CD8-positive, alpha-beta memory T cell (primary cell): ENCODE measurements at regions not wholly inside any gene's neighbourhood (a gene's known extent, or its start where the extent isn't known, plus 50 kb on each side); places are given as distances from the start of the nearest gene placed in this dataset.
"Not testable (repeated sequence)": the region's sequence is repeated elsewhere in the genome, so short reads cannot be mapped to it uniquely, and the experiment has no call there.

ENCODE experiments used
- CTCF ChIA-PET: fragments of 350-600 bp; sonication (Branson Sonifier 250); formaldehyde crosslinking; loops from one replicate; lab custom pipeline; 2021; ENCODE audit warnings: antibody characterized with exemption; lab: Charles Lee
- POLR2A ChIA-PET: fragments of 350-600 bp; sonication (Branson Sonifier 250); formaldehyde crosslinking; loops from one replicate; lab custom pipeline; 2021; ENCODE audit warnings: antibody characterized with exemption; lab: Charles Lee
- DNase-seq, 5 donors: peaks; one replicate each; pipeline versions ENCODE4 v3.0.0 to v3.0.0-alpha.2; 2020 to 2022; ENCODE audit warnings: mixed read lengths in 1 of 5
- H3K27ac ChIP-seq: one replicate; pipeline ENCODE4 v1.7.0; 2013; ENCODE audit warnings: low read depth, mild to moderate bottlenecking, low read length, moderate library complexity
- H3K27me3 ChIP-seq: 2 replicates; pipeline ENCODE4 v1.7.0; 2013; ENCODE audit warnings: low read length, mild to moderate bottlenecking; ENCODE audit not compliant: insufficient read depth, poor library complexity, severe bottlenecking
- H3K36me3 ChIP-seq: 2 replicates; pipeline ENCODE4 v1.7.0; 2013; ENCODE audit warnings: mild to moderate bottlenecking, low read length, moderate library complexity; ENCODE audit not compliant: insufficient read depth
- H3K4me1 ChIP-seq: 2 replicates; pipeline ENCODE4 v1.7.0; 2013; ENCODE audit warnings: mild to moderate bottlenecking, low read length, moderate library complexity; ENCODE audit not compliant: insufficient read depth
- H3K4me3 ChIP-seq: 2 replicates; pipeline ENCODE4 v1.7.0; 2013; ENCODE audit warnings: mild to moderate bottlenecking, low read length
- H3K9me3 ChIP-seq: 2 replicates; pipeline ENCODE4 v1.7.0; 2013; ENCODE audit warnings: mild to moderate bottlenecking, low read length
- H3K27ac Mint-ChIP-seq, 8 donors: one replicate each; pipeline ENCODE4 v1.8.0; 2020 to 2021; ENCODE audit warnings: mixed read lengths in 8 of 8, mild to moderate bottlenecking in 6 of 8, inconsistent platforms in 3 of 8, moderate library complexity in 3 of 8
- H3K27me3 Mint-ChIP-seq, 2 donors: one replicate each; pipeline ENCODE4 v1.8.0; 2020 to 2021; ENCODE audit warnings: mixed read lengths in 2 of 2, mild to moderate bottlenecking in 1 of 2, moderate library complexity in 1 of 2
- H3K36me3 Mint-ChIP-seq, 3 donors: one replicate each; pipeline ENCODE4 v1.8.0; 2020 to 2021; ENCODE audit warnings: mixed read lengths in 3 of 3, inconsistent platforms in 1 of 3, mild to moderate bottlenecking in 1 of 3
- H3K4me1 Mint-ChIP-seq, 3 donors: one replicate each; pipeline ENCODE4 v1.8.0; 2020 to 2021; ENCODE audit warnings: mixed read lengths in 3 of 3, inconsistent platforms in 1 of 3, mild to moderate bottlenecking in 1 of 3
- H3K4me3 Mint-ChIP-seq, 7 donors: one replicate each; pipeline ENCODE4 v1.8.0; 2020 to 2021; ENCODE audit warnings: mixed read lengths in 7 of 7, mild to moderate bottlenecking in 6 of 7, moderate library complexity in 4 of 7, inconsistent platforms in 2 of 7
- H3K9me3 Mint-ChIP-seq, 5 donors: one replicate each; pipeline ENCODE4 v1.8.0; 2020 to 2022; ENCODE audit warnings: mixed read lengths in 5 of 5, mild to moderate bottlenecking in 3 of 5, moderate library complexity in 2 of 5, inconsistent platforms in 1 of 5

GRCh38 chrX:6990552-6991193, 156.8 kb upstream of the STS start:
- Mint-ChIP-seq H3K4me3 (no peak overlapping the region), H3K27me3 (no peaks in the 10 kb centered on the region), H3K27ac (no peak overlapping the region), H3K4me1 (no peaks in the 10 kb centered on the region), H3K9me3 (peaks cover 4 to 20% (median 16%) of the 10 kb centered on the region in 5 donors), H3K36me3 (peaks cover 0 to 21% (median 2%) of the 10 kb centered on the region in 3 donors)
- H3K27me3 ChIP-seq, result no peaks in the 10 kb centered on the region
- no peak for DNase-seq
- no peaks in the 10 kb centered on the region for H3K4me1 ChIP-seq
- no peak overlapping the region for H3K27ac ChIP-seq
- CTCF ChIA-PET, result no interaction called here
- no peaks in the 10 kb centered on the region for H3K9me3 ChIP-seq
- no peaks in the 10 kb centered on the region for H3K36me3 ChIP-seq
- POLR2A ChIA-PET, result no interaction called here
- H3K4me3 ChIP-seq, result no peak overlapping the region

- H3K27ac ChIP-seq, result no peak overlapping the region
- Mint-ChIP-seq H3K27me3 (no peaks in the 10 kb centered on the region), H3K9me3 (peaks cover 4 to 16% (median 13%) of the 10 kb centered on the region in 5 donors), H3K36me3 (peaks cover 0 to 16% (median 2%) of the 10 kb centered on the region in 3 donors), H3K27ac (no peak overlapping the region), H3K4me1 (no peaks in the 10 kb centered on the region), H3K4me3 (no peak overlapping the region)
- H3K4me1 ChIP-seq, result no peaks in the 10 kb centered on the region
- ChIA-PET POLR2A (no interaction called here), CTCF (no interaction called here)
- H3K27me3 ChIP-seq, result no peaks in the 10 kb centered on the region
- H3K9me3 ChIP-seq, result no peaks in the 10 kb centered on the region
- H3K36me3 ChIP-seq, result no peaks in the 10 kb centered on the region
- DNase-seq, result no peak
- no peak overlapping the region for H3K4me3 ChIP-seq
Observed at GRCh38 chrX:6989858-6990257, 157.7 kb upstream of the STS start.

DNA sequence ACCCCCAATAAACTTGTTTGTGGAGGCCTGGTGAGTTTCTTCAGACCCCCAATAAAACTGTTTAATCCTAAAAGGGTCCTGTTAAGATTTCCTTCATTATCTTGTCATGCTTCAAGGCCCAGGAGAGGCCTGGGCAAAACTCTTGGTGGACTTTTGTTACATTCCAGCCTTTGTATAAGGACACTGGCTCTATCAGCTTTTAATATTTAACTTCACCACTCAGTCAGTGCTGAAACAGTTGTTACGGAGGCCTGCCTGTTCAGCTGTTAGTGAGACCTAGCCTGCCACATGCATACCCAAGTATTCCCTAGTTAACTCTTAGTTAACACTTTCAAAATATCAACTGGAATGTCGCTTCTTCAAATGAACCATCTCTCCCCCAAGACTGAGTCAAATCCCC, 158.8 kb upstream of the STS start:
- not testable (repeated sequence) for H3K36me3 Mint-ChIP-seq

GRCh38 chrX:6986915-6987314, 160.6 kb upstream of the STS start:
- Mint-ChIP-seq H3K27me3 (no peaks in the 10 kb centered on the region), H3K27ac (no peak overlapping the region), H3K36me3 (peaks cover 0 to 9% (median 0%) of the 10 kb centered on the region in 3 donors), H3K4me3 (no peak overlapping the region), H3K9me3 (peaks cover 0 to 3% (median 0%) of the 10 kb centered on the region in 5 donors), H3K4me1 (no peaks in the 10 kb centered on the region)
- no peaks in the 10 kb centered on the region for H3K4me1 ChIP-seq
- ChIA-PET POLR2A (no interaction called here), CTCF (no interaction called here)
- no peak overlapping the region for H3K4me3 ChIP-seq
- no peaks in the 10 kb centered on the region for H3K9me3 ChIP-seq
- no peak overlapping the region for H3K27ac ChIP-seq
- H3K27me3 ChIP-seq, result no peaks in the 10 kb centered on the region
- H3K36me3 ChIP-seq, result no peaks in the 10 kb centered on the region
- DNase-seq, result no peak

More for the DNA sequence above, 158.8 kb upstream of the STS start:
- H3K27me3 ChIP-seq, H3K9me3 Mint-ChIP-seq, DNase-seq, H3K9me3 ChIP-seq, H3K27me3 Mint-ChIP-seq, H3K4me3 ChIP-seq, H3K4me1 ChIP-seq, H3K36me3 ChIP-seq, H3K4me1 Mint-ChIP-seq, CTCF ChIA-PET, H3K4me3 Mint-ChIP-seq, H3K27ac Mint-ChIP-seq, POLR2A ChIA-PET, H3K27ac ChIP-seq: not testable (repeated sequence)

DNA sequence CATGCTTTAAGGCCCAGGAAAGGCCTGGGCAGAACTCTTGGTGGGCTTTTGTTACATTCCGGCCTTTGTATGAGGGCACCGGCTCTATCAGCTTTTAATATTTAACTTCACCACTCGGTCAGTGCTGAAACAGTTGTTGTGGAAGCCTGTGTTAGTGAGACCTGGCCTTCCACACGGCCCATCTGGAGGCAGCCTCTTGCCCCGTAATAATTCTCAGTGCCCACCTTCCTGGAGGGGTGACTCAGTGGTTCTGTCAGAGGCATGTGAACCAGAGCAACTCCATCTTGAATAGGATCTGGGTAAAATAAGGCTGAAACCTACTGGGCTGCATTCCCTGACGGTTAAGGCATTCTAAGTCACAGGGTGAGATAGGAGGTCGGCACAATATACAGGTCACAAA, 162.0 kb upstream of the STS start:
- DNase-seq, result no peak
- H3K27ac Mint-ChIP-seq, result no peak overlapping the region
- Histone ChIP-seq H3K36me3 (no peaks in the 10 kb centered on the region), H3K27me3 (no peaks in the 10 kb centered on the region), H3K4me3 (no peak overlapping the region), H3K9me3 (no peaks in the 10 kb centered on the region), H3K27ac (no peak overlapping the region), H3K4me1 (no peaks in the 10 kb centered on the region)
- H3K27me3 Mint-ChIP-seq, result no peaks in the 10 kb centered on the region
- H3K9me3 Mint-ChIP-seq, result no peaks in the 10 kb centered on the region
- CTCF ChIA-PET, result no interaction called here
- H3K4me1 Mint-ChIP-seq, result no peaks in the 10 kb centered on the region
- POLR2A ChIA-PET, result no interaction called here
- H3K36me3 Mint-ChIP-seq, result peaks cover 0 to 11% (median 0%) of the 10 kb centered on the region in 3 donors
- no peak overlapping the region for H3K4me3 Mint-ChIP-seq

DNA sequence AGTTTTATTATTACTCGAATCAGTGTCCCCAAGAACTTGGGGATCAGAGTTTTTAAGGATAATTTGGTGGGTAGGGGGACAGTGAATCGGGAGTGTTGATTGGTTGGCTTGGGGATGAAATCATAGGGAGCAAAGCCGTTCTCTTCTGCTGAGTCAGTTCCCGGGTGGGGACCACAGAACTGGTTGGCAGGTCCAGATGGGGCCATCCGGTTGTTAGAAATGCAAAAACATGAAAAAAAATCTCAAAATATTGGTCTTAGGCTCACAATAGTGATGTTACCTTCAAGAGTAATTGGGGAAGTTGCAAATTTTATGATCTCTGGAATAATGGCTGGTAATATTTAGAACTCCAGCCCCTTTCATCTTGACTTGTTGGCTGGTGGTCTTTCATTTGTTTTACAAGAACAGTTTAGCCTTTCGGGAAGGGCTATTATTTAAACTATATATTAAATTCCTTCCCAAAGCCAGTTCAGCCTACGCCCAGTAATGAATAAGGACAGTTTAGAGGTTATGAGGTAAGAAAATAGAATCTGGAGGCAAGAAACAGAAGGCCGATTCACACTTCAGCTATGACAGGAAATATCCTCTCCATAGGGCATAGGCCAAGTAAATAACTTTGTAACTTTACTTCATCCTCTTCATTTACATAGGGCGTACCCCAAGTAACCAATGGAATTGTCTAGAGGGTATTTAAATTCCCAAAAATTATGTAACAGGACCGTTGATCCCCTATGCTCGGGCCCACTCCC, 164.1 kb upstream of the STS start:
- H3K27ac ChIP-seq, result no peak overlapping the region
- ChIA-PET POLR2A (no interaction called here), CTCF (no interaction called here)
- H3K36me3 ChIP-seq, result no peaks in the 10 kb centered on the region
- Mint-ChIP-seq H3K4me1 (no peaks in the 10 kb centered on the region), H3K9me3 (no peaks in the 10 kb centered on the region), H3K27ac (no peak overlapping the region), H3K36me3 (peaks cover 0 to 16% (median 0%) of the 10 kb centered on the region in 3 donors), H3K4me3 (no peak overlapping the region), H3K27me3 (no peaks in the 10 kb centered on the region)
- no peak overlapping the region for H3K4me3 ChIP-seq
- H3K27me3 ChIP-seq, result no peaks in the 10 kb centered on the region
- no peaks in the 10 kb centered on the region for H3K4me1 ChIP-seq
- DNase-seq, result no peak
- H3K9me3 ChIP-seq, result no peaks in the 10 kb centered on the region

DNA sequence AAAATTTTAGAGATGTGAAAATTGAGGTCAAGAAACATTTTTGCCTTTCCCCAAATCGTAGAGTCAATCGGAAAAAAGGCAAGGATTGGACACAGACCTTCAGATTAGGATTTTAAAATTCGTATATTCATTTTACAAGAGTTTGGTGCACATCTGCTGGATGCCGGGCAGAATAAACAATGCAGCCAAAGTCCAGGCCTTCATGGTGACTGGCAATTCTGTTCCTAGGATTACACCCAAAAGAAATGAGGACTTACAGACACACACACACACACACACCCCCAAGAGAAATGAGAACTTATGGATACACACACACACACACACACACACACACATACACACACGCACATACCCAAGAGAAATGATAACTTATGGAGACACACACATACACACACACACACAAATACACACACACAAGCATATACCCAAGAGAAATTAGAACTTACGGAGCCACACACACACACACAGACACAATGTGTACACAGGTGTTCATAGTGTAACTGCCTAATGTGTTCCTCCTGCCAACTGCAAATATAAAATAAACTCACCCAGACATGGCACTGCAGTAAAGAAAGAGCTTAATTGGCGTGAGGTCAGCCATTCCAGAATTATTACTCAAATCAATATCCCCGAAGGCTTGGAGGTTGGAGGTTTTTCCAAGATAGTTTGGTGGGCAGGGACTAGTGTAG, 165.7 kb upstream of the STS start:
- ChIA-PET CTCF (no interaction called here), POLR2A (no interaction called here)
- Histone ChIP-seq H3K36me3 (no peaks in the 10 kb centered on the region), H3K27me3 (no peaks in the 10 kb centered on the region), H3K4me3 (no peak overlapping the region), H3K27ac (no peak overlapping the region), H3K4me1 (no peaks in the 10 kb centered on the region), H3K9me3 (no peaks in the 10 kb centered on the region)
- no peaks in the 10 kb centered on the region for H3K27me3 Mint-ChIP-seq
- peaks cover 0 to 29% (median 5%) of the 10 kb centered on the region in 3 donors for H3K36me3 Mint-ChIP-seq
- DNase-seq, result no peak
- H3K9me3 Mint-ChIP-seq, result no peaks in the 10 kb centered on the region
- H3K4me1 Mint-ChIP-seq, result no peaks in the 10 kb centered on the region
- H3K4me3 Mint-ChIP-seq, result no peak overlapping the region
- no peak overlapping the region for H3K27ac Mint-ChIP-seq

- Histone ChIP-seq H3K27ac (no peak overlapping the region), H3K4me1 (no peaks in the 10 kb centered on the region), H3K36me3 (no peaks in the 10 kb centered on the region), H3K9me3 (no peaks in the 10 kb centered on the region), H3K27me3 (no peaks in the 10 kb centered on the region), H3K4me3 (no peak overlapping the region)
- H3K27me3 Mint-ChIP-seq, result no peaks in the 10 kb centered on the region
- H3K4me1 Mint-ChIP-seq, result no peaks in the 10 kb centered on the region
- H3K4me3 Mint-ChIP-seq, result no peak overlapping the region
- POLR2A ChIA-PET, result no interaction called here
- H3K9me3 Mint-ChIP-seq, result no peaks in the 10 kb centered on the region
- CTCF ChIA-PET, result no interaction called here
- peaks cover 0 to 34% (median 5%) of the 10 kb centered on the region in 3 donors for H3K36me3 Mint-ChIP-seq
- H3K27ac Mint-ChIP-seq, result no peak overlapping the region
- no peak for DNase-seq
Observed at GRCh38 chrX:6980981-6981380, 166.5 kb upstream of the STS start.
